KMS-11 (cell line): ENCODE measurements at regions not wholly inside any gene's neighbourhood (a gene's known extent, or its start where the extent isn't known, plus 50 kb on each side); places are given as distances from the start of the nearest gene placed in this dataset.

ENCODE experiments used
- H2AFZ ChIP-seq: fragments of 200-600 bp; sonication (generic); 2 replicates; pipeline ENCODE4 v1.6.1; 2016; ENCODE audit warnings: antibody characterized with exemption, mixed run types, low read depth
- H3K27ac ChIP-seq: fragments of 200-600 bp; sonication (generic); 2 replicates; pipeline ENCODE4 v1.6.1; 2016; ENCODE audit warnings: mild to moderate bottlenecking, mixed run types
- H3K27me3 ChIP-seq: fragments of 200-600 bp; sonication (generic); 2 replicates; pipeline ENCODE4 v1.6.1; 2017; ENCODE audit warnings: mild to moderate bottlenecking, low read depth, mixed run types, moderate library complexity; ENCODE audit not compliant: insufficient read depth
- H3K36me3 ChIP-seq: fragments of 200-600 bp; sonication (generic); 2 replicates; pipeline ENCODE4 v1.6.1; 2017; ENCODE audit warnings: mild to moderate bottlenecking, mixed run types; ENCODE audit not compliant: insufficient read depth
- H3K4me1 ChIP-seq: fragments of 200-600 bp; sonication (generic); 2 replicates; pipeline ENCODE4 v1.6.1; 2016; ENCODE audit warnings: mild to moderate bottlenecking, low read depth, mixed run types; ENCODE audit not compliant: poor library complexity, severe bottlenecking
- H3K4me2 ChIP-seq: fragments of 200-600 bp; sonication (generic); 2 replicates; pipeline ENCODE4 v1.7.0; 2016; ENCODE audit warnings: mild to moderate bottlenecking, mixed run types
- H3K4me3 ChIP-seq: fragments of 200-600 bp; sonication (generic); IDR thresholded peaks from 2 replicates; pipeline ENCODE4 v1.6.1; 2017; ENCODE audit warnings: low read depth, low read length, mixed read lengths; ENCODE audit not compliant: insufficient read depth
- H3K79me2 ChIP-seq: fragments of 200-600 bp; sonication (generic); 2 replicates; pipeline ENCODE4 v1.6.1; 2016; ENCODE audit warnings: low read depth, mixed run types; ENCODE audit not compliant: insufficient read depth
- H3K9ac ChIP-seq: fragments of 200-600 bp; sonication (generic); 2 replicates; pipeline ENCODE4 v1.6.1; 2016; ENCODE audit warnings: mild to moderate bottlenecking, mixed run types
- H4K20me1 ChIP-seq: fragments of 200-600 bp; sonication (generic); 2 replicates; pipeline ENCODE4 v1.6.1; 2016; ENCODE audit warnings: mild to moderate bottlenecking, mixed run types; ENCODE audit not compliant: insufficient read depth
- TF ChIP-seq, protein P1 (sequence below): fragments of 200-600 bp; sonication (generic); conservative IDR thresholded peaks from 2 replicates; pipeline ENCODE4 v1.6.1; 2017; ENCODE audit warnings: low read depth, mild to moderate bottlenecking, antibody characterized with exemption, low read length, moderate library complexity, mixed read lengths

DNA sequence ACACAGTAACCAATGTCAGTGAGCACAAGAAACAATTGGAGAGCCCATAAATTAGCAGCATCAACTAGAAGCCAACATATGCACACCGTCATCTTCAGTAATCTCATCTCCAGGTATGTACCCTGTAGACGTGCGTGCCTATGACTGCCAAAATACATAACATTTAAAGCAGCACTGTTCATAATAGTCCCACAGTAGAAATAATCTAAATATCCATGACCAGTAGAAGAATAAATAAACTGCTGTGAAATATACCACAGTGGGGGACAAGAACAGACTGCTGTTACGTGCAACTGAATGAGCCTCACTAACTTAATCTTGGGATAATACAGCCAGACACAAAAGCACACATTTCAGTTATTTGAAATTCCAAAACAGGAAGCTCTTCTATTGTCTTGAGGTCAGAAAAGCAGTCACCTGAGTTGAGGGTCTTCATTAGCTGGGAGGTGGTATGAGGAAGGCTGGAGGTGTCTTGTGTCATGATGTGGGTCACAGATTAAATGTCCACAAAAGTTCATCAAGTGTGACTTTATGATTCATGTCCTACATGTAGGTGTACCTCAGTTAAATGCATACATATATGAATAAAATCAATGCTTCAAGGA, 454.2 kb upstream of the AKR1E2 start:
- Histone ChIP-seq H3K4me2 (no peak overlapping the region), H3K36me3 (no peaks in the 10 kb centered on the region), H3K79me2 (no peaks in the 10 kb centered on the region), H3K27me3 (no peaks in the 10 kb centered on the region), H3K9ac (no peak overlapping the region), H3K4me1 (no peaks in the 10 kb centered on the region), H3K4me3 (no peak overlapping the region), H4K20me1 (no peaks in the 10 kb centered on the region), H3K27ac (no peak overlapping the region), H2AFZ (no peak overlapping the region)
- TF ChIP-seq, protein P1, sequence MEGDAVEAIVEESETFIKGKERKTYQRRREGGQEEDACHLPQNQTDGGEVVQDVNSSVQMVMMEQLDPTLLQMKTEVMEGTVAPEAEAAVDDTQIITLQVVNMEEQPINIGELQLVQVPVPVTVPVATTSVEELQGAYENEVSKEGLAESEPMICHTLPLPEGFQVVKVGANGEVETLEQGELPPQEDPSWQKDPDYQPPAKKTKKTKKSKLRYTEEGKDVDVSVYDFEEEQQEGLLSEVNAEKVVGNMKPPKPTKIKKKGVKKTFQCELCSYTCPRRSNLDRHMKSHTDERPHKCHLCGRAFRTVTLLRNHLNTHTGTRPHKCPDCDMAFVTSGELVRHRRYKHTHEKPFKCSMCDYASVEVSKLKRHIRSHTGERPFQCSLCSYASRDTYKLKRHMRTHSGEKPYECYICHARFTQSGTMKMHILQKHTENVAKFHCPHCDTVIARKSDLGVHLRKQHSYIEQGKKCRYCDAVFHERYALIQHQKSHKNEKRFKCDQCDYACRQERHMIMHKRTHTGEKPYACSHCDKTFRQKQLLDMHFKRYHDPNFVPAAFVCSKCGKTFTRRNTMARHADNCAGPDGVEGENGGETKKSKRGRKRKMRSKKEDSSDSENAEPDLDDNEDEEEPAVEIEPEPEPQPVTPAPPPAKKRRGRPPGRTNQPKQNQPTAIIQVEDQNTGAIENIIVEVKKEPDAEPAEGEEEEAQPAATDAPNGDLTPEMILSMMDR, result no peak

DNA sequence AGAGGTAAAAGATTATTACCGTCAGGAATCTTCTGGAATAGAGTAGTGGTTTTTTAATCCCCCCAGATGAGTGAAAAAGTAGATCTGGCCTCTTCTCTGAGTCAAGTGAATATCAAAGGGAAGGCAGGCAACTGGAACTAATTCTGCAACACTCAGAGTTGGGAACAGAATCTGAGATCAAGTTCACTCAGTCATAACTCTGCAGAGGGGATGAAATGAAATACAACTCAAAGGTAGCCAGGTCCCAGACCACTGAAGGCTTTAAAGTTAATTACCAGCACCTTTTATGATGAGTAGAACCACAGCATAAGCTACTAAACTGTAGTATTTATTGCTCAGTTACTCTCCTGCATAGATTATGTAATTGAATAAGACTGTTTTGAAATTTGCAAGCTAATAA, 455.6 kb upstream of the AKR1E2 start:
- no peak overlapping the region for H3K4me2 ChIP-seq
- TF ChIP-seq, protein P1, result no peak

DNA sequence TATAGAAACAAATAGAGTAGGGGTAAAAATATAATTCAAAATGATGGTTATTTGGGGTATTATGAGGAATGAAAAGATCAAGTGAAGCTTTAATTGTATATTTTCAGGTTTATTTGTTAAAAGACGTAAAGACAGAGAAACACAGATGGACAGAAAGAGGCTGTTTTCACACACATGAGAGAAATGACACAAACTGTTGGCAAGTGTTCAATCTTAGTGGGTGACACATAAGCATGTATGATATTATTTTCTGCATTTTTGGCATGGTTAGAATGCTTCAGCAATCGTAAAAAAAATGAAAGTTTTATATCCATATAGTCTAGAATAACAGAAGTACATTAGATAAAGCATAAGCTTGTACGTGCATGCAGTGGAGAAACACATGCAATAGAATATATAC, 464.4 kb upstream of the AKR1E2 start:
- H3K27ac ChIP-seq, result no peak overlapping the region
- no peaks in the 10 kb centered on the region for H3K79me2 ChIP-seq
- no peaks in the 10 kb centered on the region for H4K20me1 ChIP-seq
- no peak overlapping the region for H3K4me3 ChIP-seq
- no peak overlapping the region for H2AFZ ChIP-seq
- H3K4me1 ChIP-seq, result no peaks in the 10 kb centered on the region
- H3K9ac ChIP-seq, result no peak overlapping the region
- no peaks in the 10 kb centered on the region for H3K36me3 ChIP-seq
- TF ChIP-seq, protein P1, result no peak
- H3K27me3 ChIP-seq, result peaks cover 2% of the 10 kb centered on the region; the same call in 1 of the 2 replicates
- H3K4me2 ChIP-seq, result no peak overlapping the region

More for the DNA sequence above, 455.6 kb upstream of the AKR1E2 start:
- H3K36me3 ChIP-seq, result no peaks in the 10 kb centered on the region
- H3K4me1 ChIP-seq, result no peaks in the 10 kb centered on the region
- no peak overlapping the region for H2AFZ ChIP-seq
- no peaks in the 10 kb centered on the region for H3K79me2 ChIP-seq
- no peaks in the 10 kb centered on the region for H3K27me3 ChIP-seq
- no peaks in the 10 kb centered on the region for H4K20me1 ChIP-seq
- H3K27ac ChIP-seq, result no peak overlapping the region
- H3K9ac ChIP-seq, result no peak overlapping the region
- H3K4me3 ChIP-seq, result no peak overlapping the region

DNA sequence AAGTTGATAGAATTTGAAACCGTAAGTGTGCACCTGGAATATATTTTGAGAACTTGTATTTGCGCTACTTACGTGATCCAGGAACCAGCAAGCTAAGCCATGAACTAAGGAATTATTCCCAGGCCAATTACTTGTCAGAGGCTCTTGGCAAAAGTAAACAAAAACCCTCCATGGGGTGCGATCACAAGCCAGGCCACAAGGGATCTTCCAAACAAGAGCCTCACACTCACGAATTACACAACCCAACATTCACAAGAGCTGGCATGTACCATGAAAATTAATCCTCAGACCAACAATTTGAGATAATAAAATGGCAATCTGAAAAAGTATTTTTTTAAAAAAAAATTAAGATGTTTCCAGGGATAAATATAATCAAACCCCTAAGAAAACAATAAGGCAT, 467.0 kb upstream of the AKR1E2 start:
- H2AFZ ChIP-seq, result no peak overlapping the region
- no peak overlapping the region for H3K27ac ChIP-seq
- H3K27me3 ChIP-seq, result no peaks in the 10 kb centered on the region
- H3K4me2 ChIP-seq, result no peak overlapping the region
- no peaks in the 10 kb centered on the region for H3K36me3 ChIP-seq
- no peaks in the 10 kb centered on the region for H3K4me1 ChIP-seq
- TF ChIP-seq, protein P1, result no peak
- H3K79me2 ChIP-seq, result no peaks in the 10 kb centered on the region
- H4K20me1 ChIP-seq, result no peaks in the 10 kb centered on the region
- no peak overlapping the region for H3K4me3 ChIP-seq
- H3K9ac ChIP-seq, result no peak overlapping the region
